ENCODE measurements at regions not wholly inside any gene's neighbourhood (a gene's known extent, or its start where the extent isn't known, plus 50 kb on each side); places are given as distances from the start of the nearest gene placed in this dataset.

DNA sequence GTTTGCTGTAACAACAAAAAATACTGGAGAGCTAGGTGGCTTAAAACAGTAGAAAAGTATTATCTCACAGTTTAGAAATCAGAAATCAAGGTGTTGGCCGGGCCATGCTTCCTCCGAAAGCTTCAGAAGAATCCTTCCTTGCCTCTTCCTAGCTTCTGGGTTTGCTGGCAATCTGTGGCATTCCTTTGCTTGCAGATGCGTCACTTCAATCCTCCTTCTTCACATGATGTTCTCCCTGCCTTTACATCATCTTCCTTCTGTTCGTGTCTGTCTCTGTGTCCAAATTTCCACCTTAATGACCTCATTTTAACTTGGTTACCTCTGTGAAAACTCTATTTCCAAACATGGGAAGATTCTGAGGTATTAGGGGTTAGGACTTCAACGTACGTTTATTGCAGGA is 90.4 kb upstream of the CHD1 start:
- POLR2A ChIA-PET: no interaction called here
- BruUV-seq (replicated peaks): no TSS peak
- no peaks in the 10 kb centered on the region for H3K9me3 ChIP-seq (ENCODE audit: control insufficient read depth in 1 of 2, insufficient read depth in 1 of 2, low read depth in 1 of 2, low read length in 2 of 2)
- RAD21 ChIA-PET (ENCODE audit: low non-redundant PET in 1 of 2, low total read pairs in 2 of 2, uncharacterized antibody in 2 of 2, unreplicated experiment in 2 of 2): no interaction called here
- H2AFZ ChIP-seq (ENCODE audit: low read depth, low read length, poor library complexity, severe bottlenecking): peak overlapping the region; percentile 89
- H3K79me2 ChIP-seq (ENCODE audit: insufficient read depth, low read length): no peaks in the 10 kb centered on the region
- no peak overlapping the region for H3K4me3 ChIP-seq (replicated peaks in 1 of 2; ENCODE audit: low read depth in 1 of 2, low read length in 2 of 2)
- no peaks in the 10 kb centered on the region for H3K27me3 ChIP-seq (ENCODE audit: insufficient read depth, low read length)
- no peaks in the 10 kb centered on the region for H3K9me2 ChIP-seq (ENCODE audit: insufficient read depth)
- TF ChIP-seq ELF1 (IDR thresholded peaks at IDR 0.05; ENCODE audit: borderline replicate concordance, low read depth): no peak
- TF ChIP-seq, protein P1, sequence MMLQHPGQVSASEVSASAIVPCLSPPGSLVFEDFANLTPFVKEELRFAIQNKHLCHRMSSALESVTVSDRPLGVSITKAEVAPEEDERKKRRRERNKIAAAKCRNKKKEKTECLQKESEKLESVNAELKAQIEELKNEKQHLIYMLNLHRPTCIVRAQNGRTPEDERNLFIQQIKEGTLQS (IDR thresholded peaks at IDR 0.05): no peak
- no peak for TF ChIP-seq SP1 (IDR thresholded peaks at IDR 0.05; ENCODE audit: low read depth)
- no peak for TF ChIP-seq CTCF (IDR thresholded peaks at IDR 0.05 in 2 of 3, conservative IDR thresholded peaks at IDR 0.05 in 1 of 3; ENCODE audit: borderline replicate concordance in 1 of 3, insufficient read depth in 1 of 3, low read depth in 2 of 3, low read length in 2 of 3)
- no peak for TF ChIP-seq POLR2AphosphoS5 (IDR thresholded peaks at IDR 0.05; ENCODE audit: low read depth, low read length)
- no peak overlapping the region for H3K27ac ChIP-seq (ENCODE audit: low read depth, low read length)
- DNase-seq (ENCODE audit: low read depth, low spot score) (no peak), ATAC-seq (no peak)
- H4K20me1 ChIP-seq (ENCODE audit: insufficient read depth): no peaks in the 10 kb centered on the region
- CTCF ChIA-PET: no interaction called here
- peaks cover 16 to 23% of the 10 kb centered on the region in 2 experiments for H3K4me1 ChIP-seq (ENCODE audit: control insufficient read depth in 1 of 2, insufficient read depth in 2 of 2, low read length in 2 of 2)
- H3K36me3 ChIP-seq (ENCODE audit: control insufficient read depth in 1 of 2, insufficient read depth in 2 of 2, low read length in 2 of 2): no peaks in the 10 kb centered on the region
- H3K9ac ChIP-seq (ENCODE audit: low read length): no peak overlapping the region
- intact Hi-C loops (cut with micrococcal nuclease): no loop called here
- no peak overlapping the region for H3K4me2 ChIP-seq (ENCODE audit: low read length)

- intact Hi-C loops (cut with micrococcal nuclease): no loop called here
- Histone ChIP-seq H3K9me2 (ENCODE audit: insufficient read depth) (no peaks in the 10 kb centered on the region), H3K36me3 (ENCODE audit: control insufficient read depth in 1 of 2, insufficient read depth in 2 of 2, low read length in 2 of 2) (no peaks in the 10 kb centered on the region), H3K79me2 (ENCODE audit: insufficient read depth, low read length) (no peaks in the 10 kb centered on the region), H3K27me3 (ENCODE audit: insufficient read depth, low read length) (no peaks in the 10 kb centered on the region), H2AFZ (ENCODE audit: low read depth, low read length, poor library complexity, severe bottlenecking) (no peak overlapping the region), H4K20me1 (ENCODE audit: insufficient read depth) (no peaks in the 10 kb centered on the region), H3K9ac (ENCODE audit: low read length) (no peak overlapping the region), H3K4me1 (ENCODE audit: control insufficient read depth in 1 of 2, insufficient read depth in 2 of 2, low read length in 2 of 2) (no peaks in the 10 kb centered on the region), H3K9me3 (ENCODE audit: control insufficient read depth in 1 of 2, insufficient read depth in 1 of 2, low read depth in 1 of 2, low read length in 2 of 2) (no peaks in the 10 kb centered on the region; a peak in 1 of 4 replicates), H3K4me3 (replicated peaks in 1 of 2; ENCODE audit: low read depth in 1 of 2, low read length in 2 of 2) (no peak overlapping the region), H3K4me2 (ENCODE audit: low read length) (no peak overlapping the region), H3K27ac (ENCODE audit: low read depth, low read length) (no peak overlapping the region)
- no peak for DNase-seq (ENCODE audit: low read depth, low spot score)
- ChIA-PET POLR2A (no interaction called here), CTCF (no interaction called here), RAD21 (ENCODE audit: low non-redundant PET in 1 of 2, low total read pairs in 2 of 2, uncharacterized antibody in 2 of 2, unreplicated experiment in 2 of 2) (no interaction called here)
- no TSS peak for BruUV-seq (replicated peaks)
- ATAC-seq: no peak
- TF ChIP-seq CBX3 (IDR thresholded peaks at IDR 0.05; ENCODE audit: low read depth): no peak
- no peak for TF ChIP-seq ZNF274 (IDR thresholded peaks at IDR 0.05; ENCODE audit: low read depth, low read length)
- TF ChIP-seq SP1 (IDR thresholded peaks at IDR 0.05; ENCODE audit: low read depth): no peak
- TF ChIP-seq, protein P1 (IDR thresholded peaks at IDR 0.05): no peak
- no peak for TF ChIP-seq CTCF (IDR thresholded peaks at IDR 0.05 in 2 of 3, conservative IDR thresholded peaks at IDR 0.05 in 1 of 3; ENCODE audit: borderline replicate concordance in 1 of 3, insufficient read depth in 1 of 3, low read depth in 2 of 3, low read length in 2 of 3)
- TF ChIP-seq REST (IDR thresholded peaks at IDR 0.05; ENCODE audit: low read depth): no peak
- TF ChIP-seq YY1 (IDR thresholded peaks at IDR 0.05; ENCODE audit: extremely low read depth, insufficient replicate concordance, low read depth, low read length): no peak
- TF ChIP-seq SRF (IDR thresholded peaks at IDR 0.05; ENCODE audit: low read depth): no peak
- TF ChIP-seq FOSL1 (IDR thresholded peaks at IDR 0.05; ENCODE audit: low read depth): no peak
These were observed 81.5 kb upstream of the CHD1 start for GRCh38 chr5:99010294-99010693.
